Stimulated activated CD8-positive, alpha-beta memory T cell treated with anti-CD3 and anti-CD28 coated beads, Interleukin-15, amount 100 ng/mL, for 48 hours (primary cell): ENCODE measurements at regions not wholly inside any gene's neighbourhood (a gene's known extent, or its start where the extent isn't known, plus 50 kb on each side); places are given as distances from the start of the nearest gene placed in this dataset.
"Not testable (repeated sequence)": the region's sequence is repeated elsewhere in the genome, so short reads cannot be mapped to it uniquely, and the experiment has no call there.

Experiments
- DNase-seq, 2 donors: peaks; one replicate each; pipeline ENCODE4 v3.0.0-alpha.2; 2020; ENCODE audit warnings: low read depth in 2 of 2

DNA sequence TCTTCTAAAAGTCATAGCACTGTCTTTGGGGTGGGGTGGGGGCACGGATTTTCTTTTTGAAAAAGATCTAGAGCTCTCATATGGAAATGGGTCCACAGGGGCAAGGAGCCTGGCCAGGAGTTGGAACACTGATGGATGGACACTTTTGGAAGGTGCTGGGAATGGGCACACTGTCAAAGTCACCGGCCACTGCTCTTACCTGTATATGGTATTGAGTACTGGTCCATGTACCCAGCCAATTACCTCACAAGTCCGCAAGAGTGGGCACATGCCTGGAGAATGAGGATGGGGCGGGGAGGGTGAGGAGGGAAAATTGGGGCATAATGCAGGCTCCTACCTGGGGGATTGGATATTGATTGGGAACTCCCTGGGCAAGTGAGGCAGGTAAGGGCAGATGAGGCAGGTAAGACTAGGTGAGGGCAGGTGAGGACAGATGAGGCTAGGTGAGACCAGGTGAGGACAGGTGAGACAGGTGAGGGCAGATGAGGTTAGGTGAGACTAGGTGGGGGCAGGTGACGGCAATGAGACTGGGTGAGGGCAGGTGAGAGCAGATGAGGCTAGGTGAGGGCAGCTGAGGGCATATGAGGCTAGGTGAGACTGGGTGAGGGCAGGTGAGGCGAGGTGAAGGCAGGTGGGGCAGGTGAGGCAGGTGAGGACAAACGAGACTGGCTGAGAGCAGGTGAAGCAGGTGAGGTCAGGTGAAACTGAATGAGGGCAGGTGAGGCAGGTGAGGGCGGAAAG lies 167.9 kb downstream of the NRN1 start:
- no peak for DNase-seq

DNA sequence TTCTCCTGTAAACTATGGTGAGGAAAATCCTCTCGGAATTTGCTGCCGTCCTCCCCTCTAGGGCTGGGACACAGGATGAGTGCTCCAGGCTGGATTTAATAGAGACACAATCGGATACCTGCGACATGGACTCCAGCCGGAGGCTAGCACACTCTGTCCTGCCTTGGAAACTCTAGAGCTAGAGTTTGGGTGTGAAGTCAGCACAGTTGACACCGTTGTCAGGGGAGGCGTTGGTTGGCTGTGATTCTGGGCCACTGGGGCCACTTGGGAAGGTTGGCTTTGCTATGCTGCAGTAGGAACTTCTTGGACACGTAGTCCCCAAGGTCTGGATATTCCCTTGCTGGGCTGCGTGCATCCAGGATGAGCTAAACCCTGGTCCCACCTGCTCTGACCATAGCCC lies 169.4 kb downstream of the NRN1 start:
- DNase-seq, result no peak

DNA sequence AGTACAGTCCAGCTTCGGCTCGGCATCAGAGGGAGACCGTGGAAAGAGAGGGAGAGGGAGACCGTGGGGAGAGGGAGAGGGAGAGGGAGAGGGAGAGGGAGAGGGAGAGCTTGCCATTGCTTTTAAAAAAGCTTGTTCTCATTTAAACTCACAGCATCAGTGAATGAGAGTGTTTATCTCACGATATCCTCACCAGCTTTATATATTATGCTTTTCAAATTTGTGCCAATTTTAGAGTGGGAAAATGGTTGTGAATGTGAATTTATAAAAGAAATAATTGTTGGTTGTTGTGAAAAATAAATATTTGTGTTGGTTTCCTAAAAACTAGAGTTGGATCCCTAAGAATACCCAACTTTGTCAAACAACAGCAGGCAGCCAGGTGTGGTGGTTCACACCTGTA lies 170.1 kb downstream of the NRN1 start:
- not testable (repeated sequence) for DNase-seq

DNA sequence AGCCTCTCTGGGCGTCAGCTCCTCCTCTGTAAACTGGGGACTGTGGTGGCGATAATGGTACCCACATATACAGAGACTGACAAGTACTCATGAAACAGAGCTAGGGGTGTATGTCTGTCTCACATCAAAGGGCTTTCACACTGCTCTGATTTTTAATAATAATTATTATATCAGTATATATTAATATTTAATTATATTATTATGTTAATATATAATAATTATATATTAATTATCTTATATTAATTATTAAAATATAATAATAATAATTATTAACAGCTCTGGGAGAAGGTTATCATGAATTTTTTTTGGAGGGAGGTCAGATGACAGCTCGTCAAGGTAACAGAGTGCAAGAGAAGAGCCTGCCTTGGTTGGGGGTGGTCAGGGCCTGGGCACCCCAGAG lies 173.6 kb downstream of the NRN1 start:
- no peak for DNase-seq

DNA sequence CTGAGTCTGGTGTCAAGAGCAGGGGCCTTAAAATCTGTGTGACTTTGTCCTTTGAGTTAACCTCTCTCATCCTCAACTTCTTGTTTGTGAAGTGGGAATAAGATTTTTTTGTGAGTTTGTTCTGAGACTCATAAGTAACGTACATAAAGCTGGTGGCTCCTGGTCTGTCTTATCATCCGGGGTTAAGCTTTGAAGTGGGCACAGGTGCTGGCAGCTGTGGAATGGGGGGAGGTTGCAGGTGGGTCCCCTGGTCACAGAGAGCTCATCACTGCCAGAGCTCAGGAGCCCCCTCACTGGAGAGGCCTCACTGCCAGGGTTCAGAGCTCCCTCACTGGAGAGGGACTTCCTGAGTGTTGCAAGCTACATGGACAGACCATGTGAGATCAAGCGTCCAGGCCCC lies 174.1 kb downstream of the NRN1 start:
- DNase-seq, result no peak

DNA sequence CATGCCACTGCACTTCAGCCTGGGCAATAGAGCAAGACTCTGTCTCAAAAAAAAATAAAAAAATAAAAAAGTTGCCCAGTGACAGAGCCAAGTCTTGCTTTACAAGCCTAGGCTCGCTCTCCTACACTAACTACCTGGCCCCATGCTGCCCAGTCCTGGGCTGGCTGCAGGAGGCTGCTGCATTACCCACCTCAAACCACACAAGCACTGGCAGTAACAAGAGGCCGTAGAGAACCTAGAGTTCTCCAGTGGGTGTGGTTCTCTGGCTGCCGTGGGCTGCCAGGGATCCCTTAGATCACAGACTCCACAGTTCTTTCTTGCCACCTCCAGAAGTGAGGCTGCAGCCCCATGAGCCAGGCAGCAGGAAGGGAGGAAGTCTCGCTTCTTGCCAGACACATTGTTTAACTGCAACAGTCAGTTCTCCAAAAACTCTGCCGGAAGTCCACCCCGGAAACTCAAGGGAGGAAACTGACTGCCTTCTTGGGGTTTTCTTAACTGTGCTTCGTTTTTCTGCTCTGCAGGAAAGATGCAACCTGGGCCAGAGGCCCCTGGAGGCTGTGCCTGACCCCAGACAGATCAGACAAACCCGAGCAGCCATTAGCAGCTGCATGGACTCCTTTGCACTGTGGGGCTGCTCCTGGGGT lies 175.4 kb downstream of the NRN1 start:
- peak; percentile 17 to 28 for DNase-seq

DNA sequence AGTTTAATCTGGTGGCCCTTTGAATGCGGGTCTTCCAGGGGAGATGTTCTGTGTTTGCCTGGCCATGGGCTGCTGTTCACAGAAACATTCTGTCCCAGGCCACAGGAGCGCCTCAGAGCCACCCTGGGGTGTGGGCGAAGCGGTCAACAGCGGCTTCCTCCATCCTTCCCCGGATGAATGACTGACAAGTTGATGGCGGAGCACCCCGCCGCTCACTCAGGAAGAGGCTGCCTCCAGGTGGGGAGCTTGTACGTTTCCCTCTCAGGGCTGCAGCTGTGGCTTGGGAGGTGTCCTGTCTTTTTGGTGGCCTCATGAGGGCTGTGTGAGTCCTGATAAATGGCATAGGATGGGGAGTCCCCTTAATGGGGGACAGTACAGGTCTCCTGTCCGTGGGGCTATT lies 178.4 kb downstream of the NRN1 start:
- no peak for DNase-seq

DNA sequence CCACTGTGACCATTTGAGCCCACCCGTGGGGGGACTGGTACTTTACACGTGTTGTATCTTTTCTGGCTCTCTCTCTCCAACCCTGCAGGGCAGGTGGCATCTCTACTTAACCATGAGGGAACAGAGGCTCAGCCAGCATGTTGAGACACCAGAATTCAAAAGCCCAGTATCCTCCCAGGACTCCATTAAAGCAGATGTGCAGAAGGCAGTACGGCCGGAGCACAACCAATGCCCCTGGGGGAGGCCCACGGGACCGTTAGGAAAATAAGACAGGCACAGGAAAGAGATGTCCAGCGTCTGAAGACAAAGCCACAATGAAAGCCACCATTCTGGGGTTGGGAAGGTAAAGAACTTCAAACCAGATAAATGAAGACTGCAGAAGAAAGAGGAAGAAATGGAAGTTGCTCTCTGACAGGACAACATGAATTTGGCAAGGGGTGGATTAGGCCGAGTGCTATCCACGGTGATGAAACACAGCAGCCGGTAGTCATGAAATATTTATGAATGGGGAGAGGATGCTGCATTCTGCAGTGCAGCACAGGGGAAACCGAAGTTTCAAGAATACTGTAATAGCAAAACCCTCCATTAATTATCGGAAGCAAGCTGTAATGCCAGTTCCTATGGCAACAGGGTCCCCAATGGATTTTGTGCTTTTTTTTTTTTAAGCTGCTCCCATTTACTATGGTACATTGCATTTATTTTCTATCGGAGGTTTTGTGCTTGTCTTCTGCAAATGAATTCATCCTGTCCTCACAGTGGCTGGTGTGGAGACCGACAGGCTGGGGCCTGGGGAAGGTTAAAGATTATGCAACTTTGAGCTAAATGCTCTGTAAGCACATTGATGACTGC lies 179.4 kb downstream of the NRN1 start:
- DNase-seq, result no peak

DNA sequence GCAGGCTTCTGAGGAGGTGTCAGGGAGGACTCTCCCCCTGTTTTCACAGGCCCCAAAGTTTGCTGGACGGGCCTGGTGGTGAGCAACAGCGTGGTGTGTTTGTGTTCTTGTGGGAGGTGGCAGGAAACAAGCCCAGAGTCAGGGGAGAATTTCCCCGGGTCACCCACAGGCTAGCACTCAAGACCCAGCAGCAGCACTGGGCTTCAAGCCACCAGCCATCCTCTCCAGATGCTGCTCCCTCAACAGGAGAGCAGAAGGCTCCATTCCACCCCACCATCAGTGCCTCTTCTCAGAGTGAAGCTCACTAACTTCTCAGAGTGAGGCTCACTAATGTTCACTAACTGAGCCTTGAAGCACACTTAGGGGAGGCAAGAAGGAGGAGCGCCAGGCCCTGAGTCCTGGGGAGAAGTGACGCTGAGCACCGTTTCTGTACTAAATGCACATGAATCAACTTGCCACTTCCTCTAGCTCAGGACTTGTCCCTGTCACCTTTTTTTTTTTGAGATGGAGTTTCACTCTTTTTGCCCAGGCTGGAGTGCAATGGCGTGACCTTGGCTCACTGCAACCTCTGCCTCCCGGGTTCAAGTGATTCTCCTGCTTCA lies 182.2 kb downstream of the NRN1 start:
- not testable (repeated sequence) for DNase-seq
